Naive thymus-derived CD4-positive, alpha-beta T cell (primary cell): ENCODE measurements at regions not wholly inside any gene's neighbourhood (a gene's known extent, or its start where the extent isn't known, plus 50 kb on each side); places are given as distances from the start of the nearest gene placed in this dataset.

Experiments
- ATAC-seq: fragments of 150-1000 bp; cut with Tn5 transposase; 2 replicates; pipeline ENCODE4 v1.10.0; 2021; ENCODE audit warnings: mild to moderate bottlenecking, moderate library complexity
- CTCF ChIA-PET: fragments of 350-600 bp; sonication (Branson Sonifier 250); formaldehyde crosslinking; loops from one replicate; lab custom pipeline; 2021; ENCODE audit warnings: antibody characterized with exemption; lab: Charles Lee
- POLR2A ChIA-PET: fragments of 350-600 bp; sonication (Branson Sonifier 250); formaldehyde crosslinking; loops from one replicate; lab custom pipeline; 2021; ENCODE audit warnings: antibody characterized with exemption, inconsistent platforms; lab: Charles Lee
- DNase-seq, 9 donors: peaks; one replicate each; pipeline versions ENCODE4 v3.0.0 to v3.0.0-alpha.2; 2020 to 2022; ENCODE audit warnings: mixed read lengths in 1 of 9
- H3K27ac ChIP-seq: one replicate; pipeline ENCODE4 v1.7.0; 2013; ENCODE audit warnings: mild to moderate bottlenecking, low read depth, low read length, moderate library complexity
- H3K27me3 ChIP-seq, 2 donors: one replicate each; pipeline ENCODE4 v1.7.0; 2013; ENCODE audit warnings: low read length in 2 of 2, mild to moderate bottlenecking in 2 of 2, moderate library complexity in 2 of 2; ENCODE audit not compliant: control insufficient read depth in 2 of 2, insufficient read depth in 2 of 2
- H3K36me3 ChIP-seq, 3 experiments: 1 replicate in 2 of 3; 2 replicates in 1 of 3; pipeline ENCODE4 v1.7.0; 2013; ENCODE audit warnings: low read length in 3 of 3, mild to moderate bottlenecking in 3 of 3, moderate library complexity in 1 of 3; ENCODE audit not compliant: insufficient read depth in 3 of 3, control insufficient read depth in 2 of 3
- H3K4me1 ChIP-seq, 2 donors: one replicate each; pipeline ENCODE4 v1.7.0; 2013; ENCODE audit warnings: low read length in 2 of 2, mild to moderate bottlenecking in 2 of 2, moderate library complexity in 1 of 2; ENCODE audit not compliant: control insufficient read depth in 2 of 2, insufficient read depth in 2 of 2
- H3K4me3 ChIP-seq: 2 replicates; pipeline ENCODE4 v1.7.0; 2013; ENCODE audit warnings: mild to moderate bottlenecking, low read length
- H3K9me3 ChIP-seq, 3 experiments: 1 replicate in 2 of 3; 2 replicates in 1 of 3; pipeline ENCODE4 v1.7.0; 2013; ENCODE audit warnings: low read length in 3 of 3; ENCODE audit not compliant: control insufficient read depth in 2 of 3
- H3K27ac Mint-ChIP-seq, 9 donors: one replicate each; pipeline ENCODE4 v1.8.0; 2020 to 2022; ENCODE audit warnings: mixed read lengths in 9 of 9, mild to moderate bottlenecking in 8 of 9, moderate library complexity in 5 of 9, inconsistent platforms in 2 of 9
- H3K27me3 Mint-ChIP-seq, 5 donors: one replicate each; pipeline ENCODE4 v1.8.0; 2021 to 2022; ENCODE audit warnings: mixed read lengths in 5 of 5, mild to moderate bottlenecking in 1 of 5
- H3K36me3 Mint-ChIP-seq, 5 donors: one replicate each; pipeline ENCODE4 v1.8.0; 2020 to 2022; ENCODE audit warnings: mixed read lengths in 5 of 5, mild to moderate bottlenecking in 3 of 5, inconsistent platforms in 1 of 5
- H3K4me1 Mint-ChIP-seq, 7 donors: one replicate each; pipeline ENCODE4 v1.8.0; 2020 to 2022; ENCODE audit warnings: mixed read lengths in 7 of 7, mild to moderate bottlenecking in 3 of 7, inconsistent platforms in 1 of 7
- H3K4me3 Mint-ChIP-seq, 10 donors: one replicate each; pipeline ENCODE4 v1.8.0; 2020 to 2022; ENCODE audit warnings: mild to moderate bottlenecking in 10 of 10, mixed read lengths in 10 of 10, moderate library complexity in 6 of 10, inconsistent platforms in 2 of 10
- H3K9me3 Mint-ChIP-seq, 11 donors: one replicate each; pipeline ENCODE4 v1.8.0; 2020 to 2022; ENCODE audit warnings: mixed read lengths in 11 of 11, mild to moderate bottlenecking in 4 of 11, inconsistent platforms in 1 of 11, moderate library complexity in 1 of 11
- intact Hi-C, 2 donors: fragments of 100-400 bp; cut with micrococcal nuclease; formaldehyde crosslinking; loops; one replicate each; pipeline ENCODE4 v1.15.1; 2023

- Histone ChIP-seq H3K4me3 (no peak overlapping the region), H3K4me1 (no peaks in the 10 kb centered on the region), H3K9me3 (no peaks in the 10 kb centered on the region), H3K27me3 (no peaks in the 10 kb centered on the region), H3K27ac (no peak overlapping the region), H3K36me3 (no peaks in the 10 kb centered on the region)
- Mint-ChIP-seq H3K36me3 (no peaks in the 10 kb centered on the region), H3K27me3 (peaks cover 0 to 22% (median 0%) of the 10 kb centered on the region in 5 donors), H3K9me3 (peaks cover 0 to 6% (median 0%) of the 10 kb centered on the region in 11 donors), H3K4me3 (no peak overlapping the region), H3K27ac (no peak overlapping the region), H3K4me1 (no peaks in the 10 kb centered on the region)
- ChIA-PET CTCF (no interaction called here), POLR2A (no interaction called here)
- ATAC-seq (no peak), DNase-seq (no peak)
- intact Hi-C loops: no loop called here
Observed at GRCh38 chr7:88377434-88377833, 70.7 kb upstream of the STEAP4 start.

- Mint-ChIP-seq H3K27me3 (peaks cover 0 to 3% (median 0%) of the 10 kb centered on the region in 5 donors), H3K36me3 (no peaks in the 10 kb centered on the region), H3K9me3 (peaks cover 0 to 4% (median 0%) of the 10 kb centered on the region in 11 donors), H3K4me1 (no peaks in the 10 kb centered on the region), H3K4me3 (no peak overlapping the region), H3K27ac (no peak overlapping the region)
- H3K9me3 ChIP-seq: no peaks in the 10 kb centered on the region
- no peaks in the 10 kb centered on the region for H3K27me3 ChIP-seq
- no peaks in the 10 kb centered on the region for H3K36me3 ChIP-seq
- H3K4me1 ChIP-seq: no peaks in the 10 kb centered on the region
- intact Hi-C loops: no loop called here
- DNase-seq (no peak), ATAC-seq (no peak)
- ChIA-PET CTCF (no interaction called here), POLR2A (no interaction called here)
- H3K4me3 ChIP-seq: no peak overlapping the region
- no peak overlapping the region for H3K27ac ChIP-seq
Observed at GRCh38 chr7:88368686-88369085, 62.0 kb upstream of the STEAP4 start.

GRCh38 chr7:88366845-88367244, 60.2 kb upstream of the STEAP4 start:
- H3K4me3 ChIP-seq: no peak overlapping the region
- H3K4me3 Mint-ChIP-seq: no peak overlapping the region
- intact Hi-C loops: no loop called here
- ATAC-seq (no peak), DNase-seq (no peak)
- POLR2A ChIA-PET: no interaction called here
- H3K4me1 Mint-ChIP-seq: no peaks in the 10 kb centered on the region
- CTCF ChIA-PET: no interaction called here
- H3K27ac Mint-ChIP-seq: no peak overlapping the region
- no peak overlapping the region for H3K27ac ChIP-seq
- H3K27me3 ChIP-seq: no peaks in the 10 kb centered on the region
- no peaks in the 10 kb centered on the region for H3K9me3 ChIP-seq
- H3K4me1 ChIP-seq: no peaks in the 10 kb centered on the region
- no peaks in the 10 kb centered on the region for H3K36me3 Mint-ChIP-seq
- no peaks in the 10 kb centered on the region for H3K36me3 ChIP-seq
- peaks cover 0 to 4% (median 0%) of the 10 kb centered on the region in 11 donors for H3K9me3 Mint-ChIP-seq
- H3K27me3 Mint-ChIP-seq: peaks cover 0 to 3% (median 3%) of the 10 kb centered on the region in 5 donors

DNA sequence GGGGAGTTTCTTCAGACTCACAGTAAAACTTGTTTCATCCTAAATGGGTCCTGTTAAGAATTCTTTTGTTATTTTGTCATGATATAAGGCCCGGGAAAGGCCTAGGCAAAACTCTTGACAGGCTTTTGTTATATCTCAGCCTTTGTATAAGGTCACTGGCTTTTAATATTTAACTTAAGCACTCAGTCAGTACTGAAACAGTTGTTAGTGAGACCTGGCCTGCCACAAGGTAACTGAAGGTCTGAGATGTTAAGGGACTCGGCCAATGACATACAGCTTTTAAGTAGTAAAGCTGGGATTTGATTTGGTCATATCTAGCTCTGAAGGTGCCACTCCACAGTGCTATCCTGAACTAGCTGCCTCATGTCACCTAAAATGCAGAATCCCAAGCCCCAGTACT, 57.2 kb upstream of the STEAP4 start:
- Histone ChIP-seq H3K4me1 (no peaks in the 10 kb centered on the region), H3K9me3 (no peaks in the 10 kb centered on the region), H3K27me3 (no peaks in the 10 kb centered on the region), H3K27ac (no peak overlapping the region), H3K36me3 (no peaks in the 10 kb centered on the region), H3K4me3 (no peak overlapping the region)
- Mint-ChIP-seq H3K4me3 (no peak overlapping the region), H3K36me3 (no peaks in the 10 kb centered on the region), H3K27me3 (peaks cover 0 to 6% (median 3%) of the 10 kb centered on the region in 5 donors), H3K4me1 (no peaks in the 10 kb centered on the region), H3K9me3 (no peaks in the 10 kb centered on the region), H3K27ac (no peak overlapping the region)
- CTCF ChIA-PET: no interaction called here
- POLR2A ChIA-PET: no interaction called here
- intact Hi-C loops: no loop called here
- ATAC-seq (no peak), DNase-seq (no peak)

DNA sequence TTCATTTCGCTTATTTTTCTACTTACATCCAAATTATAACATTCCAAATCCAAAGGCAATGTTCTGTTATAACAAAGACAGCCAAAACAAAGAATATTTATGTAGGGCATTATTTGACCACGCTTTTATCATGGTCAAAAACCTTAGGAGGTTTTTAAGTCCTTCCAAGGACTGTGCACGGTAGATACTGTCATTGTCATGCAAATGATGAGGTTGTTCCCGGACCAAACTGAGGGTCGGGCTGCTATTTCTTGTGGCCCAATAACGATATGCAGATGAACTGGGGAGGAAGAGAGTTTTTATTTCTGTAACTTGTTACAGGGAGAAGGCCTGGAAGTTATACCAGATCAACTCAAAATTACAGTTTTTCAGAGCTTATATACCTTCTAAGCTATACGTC, 56.6 kb upstream of the STEAP4 start:
- ChIA-PET CTCF (no interaction called here), POLR2A (no interaction called here)
- H3K36me3 Mint-ChIP-seq: no peaks in the 10 kb centered on the region
- no peak overlapping the region for H3K4me3 Mint-ChIP-seq
- H3K4me1 Mint-ChIP-seq: no peaks in the 10 kb centered on the region
- Histone ChIP-seq H3K4me1 (no peaks in the 10 kb centered on the region), H3K27ac (no peak overlapping the region), H3K9me3 (no peaks in the 10 kb centered on the region), H3K27me3 (no peaks in the 10 kb centered on the region), H3K4me3 (no peak overlapping the region), H3K36me3 (no peaks in the 10 kb centered on the region)
- no peaks in the 10 kb centered on the region for H3K9me3 Mint-ChIP-seq
- H3K27ac Mint-ChIP-seq: no peak overlapping the region
- ATAC-seq: no peak
- intact Hi-C loops: no loop called here
- no peak for DNase-seq
- peaks cover 0 to 7% (median 3%) of the 10 kb centered on the region in 5 donors for H3K27me3 Mint-ChIP-seq

GRCh38 chr7:88361357-88361756, 54.7 kb upstream of the STEAP4 start:
- H3K27ac ChIP-seq: no peak overlapping the region
- DNase-seq: no peak
- intact Hi-C loops: no loop called here
- no peak overlapping the region for H3K4me3 Mint-ChIP-seq
- no peaks in the 10 kb centered on the region for H3K27me3 ChIP-seq
- H3K4me1 Mint-ChIP-seq: no peaks in the 10 kb centered on the region
- H3K9me3 ChIP-seq: no peaks in the 10 kb centered on the region
- H3K27me3 Mint-ChIP-seq: peaks cover 0 to 14% (median 6%) of the 10 kb centered on the region in 5 donors
- H3K27ac Mint-ChIP-seq: no peak overlapping the region
- H3K36me3 ChIP-seq: no peaks in the 10 kb centered on the region
- ChIA-PET POLR2A (interaction anchor here (0.6 kb wide), 1 partner anchor 591 kb away, joined by 3 read pairs; no protein-coding TSS in a partner anchor), CTCF (no interaction called here)
- no peak for ATAC-seq
- no peaks in the 10 kb centered on the region for H3K9me3 Mint-ChIP-seq
- no peaks in the 10 kb centered on the region for H3K4me1 ChIP-seq
- no peaks in the 10 kb centered on the region for H3K36me3 Mint-ChIP-seq
- H3K4me3 ChIP-seq: no peak overlapping the region

DNA sequence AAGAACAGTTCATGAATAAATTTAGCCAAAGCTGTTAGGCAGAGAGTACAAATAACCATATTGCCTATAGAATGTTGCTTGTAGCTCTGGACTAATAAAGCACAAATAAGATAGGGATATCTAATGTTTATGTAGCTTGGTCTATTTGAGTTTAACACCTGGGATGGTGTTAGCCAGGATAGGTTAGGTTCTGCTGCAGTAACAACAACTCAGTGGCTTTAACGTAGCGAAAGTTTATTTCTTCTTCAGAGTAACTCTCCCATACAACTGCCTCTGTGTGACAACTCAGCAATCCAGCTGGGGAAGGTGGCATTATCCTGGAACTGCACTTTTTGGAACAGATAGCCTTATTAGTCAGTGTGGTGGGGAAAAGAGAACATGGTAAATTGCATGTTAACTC, 52.2 kb upstream of the STEAP4 start:
- no peaks in the 10 kb centered on the region for H3K4me1 ChIP-seq
- peaks cover 3 to 14% (median 8%) of the 10 kb centered on the region in 5 donors for H3K27me3 Mint-ChIP-seq
- ChIA-PET POLR2A (no interaction called here), CTCF (no interaction called here)
- no peaks in the 10 kb centered on the region for H3K27me3 ChIP-seq
- no peak overlapping the region for H3K27ac Mint-ChIP-seq
- H3K36me3 Mint-ChIP-seq: no peaks in the 10 kb centered on the region
- H3K4me3 ChIP-seq: no peak overlapping the region
- ATAC-seq (no peak), DNase-seq (no peak)
- H3K9me3 ChIP-seq: no peaks in the 10 kb centered on the region
- intact Hi-C loops: no loop called here
- no peaks in the 10 kb centered on the region for H3K9me3 Mint-ChIP-seq
- H3K4me3 Mint-ChIP-seq: no peak overlapping the region
- H3K36me3 ChIP-seq: no peaks in the 10 kb centered on the region
- H3K27ac ChIP-seq: no peak overlapping the region
- H3K4me1 Mint-ChIP-seq: no peaks in the 10 kb centered on the region
